Epithelial cell of proximal tubule (primary cell): ENCODE measurements at regions not wholly inside any gene's neighbourhood (a gene's known extent, or its start where the extent isn't known, plus 50 kb on each side); places are given as distances from the start of the nearest gene placed in this dataset.
"Not testable (repeated sequence)": the region's sequence is repeated elsewhere in the genome, so short reads cannot be mapped to it uniquely, and the experiment has no call there.

Experiments
- DNase-seq: peaks from one replicate; pipeline ENCODE4 v3.0.0-alpha.2; 2011; ENCODE audit warnings: low read depth
- H3K4me3 ChIP-seq: 2 replicates; pipeline ENCODE4 v1.5.1; 2011; ENCODE audit warnings: low read depth, mild to moderate bottlenecking, low read length
- CTCF ChIP-seq: conservative IDR thresholded peaks from 2 replicates; pipeline ENCODE4 v1.5.1; 2012; ENCODE audit warnings: low read depth, mild to moderate bottlenecking, low read length

- H3K4me3 ChIP-seq, DNase-seq: not testable (repeated sequence)
Measured at GRCh38 chr16:70014915-70015314, 63.8 kb downstream of the CLEC18A start.

GRCh38 chr16:70016751-70017150, 65.6 kb downstream of the CLEC18A start:
- DNase-seq, H3K4me3 ChIP-seq: not testable (repeated sequence)

GRCh38 chr16:70018254-70018653, 67.1 kb downstream of the CLEC18A start:
- TF ChIP-seq CTCF: peak; percentile 31
- DNase-seq: no peak

GRCh38 chr16:70023207-70023606, 72.1 kb downstream of the CLEC18A start:
- not testable (repeated sequence) for DNase-seq, H3K4me3 ChIP-seq

More at GRCh38 chr16:70018254-70018653, 67.1 kb downstream of the CLEC18A start:
- no peak overlapping the region for H3K4me3 ChIP-seq

GRCh38 chr16:70023956-70024355, 72.8 kb downstream of the CLEC18A start:
- not testable (repeated sequence) for DNase-seq, H3K4me3 ChIP-seq

- not testable (repeated sequence) for DNase-seq, H3K4me3 ChIP-seq
Measured at GRCh38 chr16:70026165-70026854, 75.2 kb downstream of the CLEC18A start.

- not testable (repeated sequence) for H3K4me3 ChIP-seq, DNase-seq
Measured at GRCh38 chr16:70032906-70033305, 81.2 kb upstream of the PDPR start.

GRCh38 chr16:70037913-70038312, 76.2 kb upstream of the PDPR start:
- H3K4me3 ChIP-seq, DNase-seq: not testable (repeated sequence)

GRCh38 chr16:70040554-70040953, 73.6 kb upstream of the PDPR start:
- not testable (repeated sequence) for H3K4me3 ChIP-seq, DNase-seq

- H3K4me3 ChIP-seq, DNase-seq: not testable (repeated sequence)
Measured at GRCh38 chr16:70043538-70044067, 70.5 kb upstream of the PDPR start.

GRCh38 chr16:70046560-70046959, 67.6 kb upstream of the PDPR start:
- H3K4me3 ChIP-seq, DNase-seq: not testable (repeated sequence)

- not testable (repeated sequence) for H3K4me3 ChIP-seq, DNase-seq
Measured at GRCh38 chr16:70048083-70048482, 66.0 kb upstream of the PDPR start.

GRCh38 chr16:70058056-70058455, 56.1 kb upstream of the PDPR start:
- not testable (repeated sequence) for H3K4me3 ChIP-seq, DNase-seq

GRCh38 chr16:70059429-70059828, 54.7 kb upstream of the PDPR start:
- DNase-seq, H3K4me3 ChIP-seq: not testable (repeated sequence)

GRCh38 chr16:70060521-70061027, 53.6 kb upstream of the PDPR start:
- not testable (repeated sequence) for DNase-seq, H3K4me3 ChIP-seq

GRCh38 chr16:70061671-70062218, 52.4 kb upstream of the PDPR start:
- DNase-seq, H3K4me3 ChIP-seq: not testable (repeated sequence)

- not testable (repeated sequence) for DNase-seq, H3K4me3 ChIP-seq
Measured at GRCh38 chr16:70062947-70063346, 51.2 kb upstream of the PDPR start.
